ENCODE measurements at regions not wholly inside any gene's neighbourhood (a gene's known extent, or its start where the extent isn't known, plus 50 kb on each side); places are given as distances from the start of the nearest gene placed in this dataset.

DNA sequence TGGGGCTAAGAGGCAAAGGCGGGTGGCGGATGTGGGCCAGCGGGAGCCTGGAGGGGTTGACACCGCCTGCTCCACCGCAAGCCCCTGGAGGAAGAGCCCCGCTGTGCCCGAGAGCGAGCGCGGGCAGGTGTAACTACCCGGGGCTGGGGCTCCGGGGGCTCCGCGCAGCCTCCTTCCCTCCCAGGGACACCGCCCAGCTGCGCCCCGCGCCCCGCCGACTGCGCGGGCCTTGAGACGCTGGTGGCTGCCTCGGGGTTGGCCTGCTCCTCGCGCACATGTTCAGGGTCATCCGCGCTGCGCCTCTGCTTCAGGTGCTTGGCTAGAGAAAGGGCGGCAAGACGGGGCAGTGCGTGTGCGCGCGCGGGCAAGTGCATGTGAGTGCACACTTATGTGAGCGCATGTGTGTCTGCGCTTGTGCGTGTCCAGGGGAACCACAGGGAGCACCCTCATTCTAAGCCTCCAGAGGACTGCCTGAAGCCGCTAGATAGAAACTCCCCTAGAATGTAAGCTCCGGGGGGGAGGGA is 197.5 kb upstream of the TMEM45B start:
- ChIA-PET POLR2A (no interaction called here), CTCF (no interaction called here)
- H3K4me3 ChIP-seq (ENCODE audit: low read depth, low read length) = no peak overlapping the region
- TF ChIP-seq CTCF (IDR thresholded peaks at IDR 0.05; ENCODE audit: insufficient read depth, low read length, missing control alignments) = no peak
- no peak for DNase-seq (ENCODE audit: low read depth, low spot score)

DNA sequence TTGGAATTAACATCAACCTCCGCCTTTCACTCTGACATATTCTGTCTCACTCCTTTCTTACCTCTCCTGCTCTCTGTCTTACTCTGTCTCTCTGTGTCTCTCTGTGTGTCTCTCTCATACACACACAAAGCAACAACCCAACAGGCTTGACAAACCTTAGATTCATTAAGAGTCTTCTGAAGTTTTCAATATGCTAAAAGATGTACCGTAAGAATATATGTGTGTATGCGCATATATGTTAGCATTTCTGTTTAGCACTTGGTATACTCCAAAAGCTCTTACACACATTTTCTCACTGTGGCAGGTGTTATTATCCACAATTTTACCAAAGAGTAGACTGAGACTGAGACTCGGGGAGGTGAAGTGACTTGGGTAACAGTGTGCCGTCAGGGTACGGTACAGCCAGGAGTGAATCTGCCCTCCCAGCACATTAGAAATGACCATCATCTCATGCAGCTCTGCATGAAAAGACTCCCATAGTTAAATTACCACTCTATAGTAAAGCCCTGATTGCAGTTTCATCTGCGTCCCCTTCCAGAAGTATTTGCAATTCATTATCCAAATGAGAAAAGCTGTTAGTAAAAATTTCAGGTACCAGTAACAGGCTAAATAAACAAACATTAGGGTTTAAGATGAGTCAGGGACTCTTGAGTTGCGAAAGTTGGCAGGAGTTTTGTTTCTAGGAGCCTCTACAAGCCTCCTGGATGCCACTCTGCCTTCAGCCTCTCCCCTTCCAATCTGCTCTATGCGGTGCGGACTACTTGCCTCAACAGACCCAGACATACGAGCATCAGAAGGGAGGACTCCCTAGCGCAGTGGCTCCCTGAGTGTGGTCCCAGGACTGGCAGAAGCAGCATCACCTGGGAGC is 195.2 kb upstream of the TMEM45B start:
- no peak overlapping the region for H3K4me3 ChIP-seq (ENCODE audit: low read depth, low read length)
- DNase-seq (ENCODE audit: low read depth, low spot score) = no peak
- POLR2A ChIA-PET = no interaction called here
- CTCF ChIA-PET = no interaction called here
- TF ChIP-seq CTCF (IDR thresholded peaks at IDR 0.05; ENCODE audit: insufficient read depth, low read length, missing control alignments) = no peak

- no peak overlapping the region for H3K4me3 ChIP-seq (ENCODE audit: low read depth, low read length)
- DNase-seq (ENCODE audit: low read depth, low spot score) = no peak
- POLR2A ChIA-PET = no interaction called here
- no peak for TF ChIP-seq CTCF (IDR thresholded peaks at IDR 0.05; ENCODE audit: insufficient read depth, low read length, missing control alignments)
- CTCF ChIA-PET = no interaction called here
These were observed 189.7 kb upstream of the TMEM45B start for GRCh38 chr11:129625930-129626329.

DNA sequence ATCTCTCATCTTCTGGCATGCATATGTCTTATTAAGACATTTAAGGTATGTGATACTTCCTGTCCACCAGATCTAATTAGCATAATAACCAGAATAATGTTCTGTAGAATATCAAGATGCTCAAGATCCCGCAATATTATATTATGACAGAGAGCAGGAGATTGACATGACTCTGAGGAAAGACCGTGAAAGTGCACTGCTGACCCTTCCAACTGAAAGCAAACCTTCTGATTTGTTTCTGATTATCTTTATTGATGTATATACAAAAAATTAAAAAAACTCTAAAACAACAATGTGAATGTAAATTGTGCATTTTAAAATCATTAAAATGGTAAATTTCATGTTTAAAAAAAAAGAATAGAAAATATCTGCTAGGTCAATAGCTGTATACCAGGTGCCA is 184.4 kb upstream of the TMEM45B start:
- POLR2A ChIA-PET = no interaction called here
- no peak overlapping the region for H3K4me3 ChIP-seq (ENCODE audit: low read depth, low read length)
- CTCF ChIA-PET = no interaction called here
- TF ChIP-seq CTCF (IDR thresholded peaks at IDR 0.05; ENCODE audit: insufficient read depth, low read length, missing control alignments) = no peak
- DNase-seq (ENCODE audit: low read depth, low spot score) = no peak

GRCh38 chr11:129636926-129637325 is 178.7 kb upstream of the TMEM45B start:
- POLR2A ChIA-PET = no interaction called here

More at GRCh38 chr11:129636926-129637325, 178.7 kb upstream of the TMEM45B start:
- H3K4me3 ChIP-seq (ENCODE audit: low read depth, low read length) = no peak overlapping the region
- TF ChIP-seq CTCF (IDR thresholded peaks at IDR 0.05; ENCODE audit: insufficient read depth, low read length, missing control alignments) = no peak
- no peak for DNase-seq (ENCODE audit: low read depth, low spot score)
- CTCF ChIA-PET = no interaction called here
